B cell (primary cell): ENCODE measurements at regions not wholly inside any gene's neighbourhood (a gene's known extent, or its start where the extent isn't known, plus 50 kb on each side); places are given as distances from the start of the nearest gene placed in this dataset.

Experiments used
- EZH2 ChIP-seq: IDR thresholded peaks from 2 replicates; pipeline ENCODE4 v1.6.1; 2012; ENCODE audit warnings: borderline replicate concordance, low read depth, mild to moderate bottlenecking, moderate library complexity, low read length; ENCODE audit not compliant: insufficient read depth, poor library complexity, severe bottlenecking
- TF ChIP-seq, protein P1 (sequence below): fragments of 200-600 bp; IDR thresholded peaks from one replicate; pipeline ENCODE4 v1.8.0; 2022; ENCODE audit warnings: antibody characterized with exemption, mild to moderate bottlenecking

DNA sequence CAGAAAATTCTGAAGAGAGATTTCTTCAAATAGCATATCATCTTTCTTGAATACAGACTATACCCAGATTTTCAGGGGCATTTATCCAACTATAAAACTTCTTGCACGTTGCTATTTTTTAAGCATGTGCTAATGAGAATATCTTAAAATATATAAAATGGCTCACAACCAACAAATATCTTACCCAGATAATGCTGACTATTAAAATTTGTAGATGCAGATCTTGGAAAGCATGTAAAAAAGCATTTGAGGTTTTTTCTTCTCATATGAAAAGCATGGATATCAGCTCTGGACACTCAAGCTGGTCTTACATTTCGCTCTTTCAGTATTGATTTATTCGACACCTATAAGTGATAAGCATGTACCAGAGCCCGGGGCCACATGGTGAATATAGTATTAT is 1187.7 kb upstream of the ADGRL4 start:
- TF ChIP-seq, protein P1, sequence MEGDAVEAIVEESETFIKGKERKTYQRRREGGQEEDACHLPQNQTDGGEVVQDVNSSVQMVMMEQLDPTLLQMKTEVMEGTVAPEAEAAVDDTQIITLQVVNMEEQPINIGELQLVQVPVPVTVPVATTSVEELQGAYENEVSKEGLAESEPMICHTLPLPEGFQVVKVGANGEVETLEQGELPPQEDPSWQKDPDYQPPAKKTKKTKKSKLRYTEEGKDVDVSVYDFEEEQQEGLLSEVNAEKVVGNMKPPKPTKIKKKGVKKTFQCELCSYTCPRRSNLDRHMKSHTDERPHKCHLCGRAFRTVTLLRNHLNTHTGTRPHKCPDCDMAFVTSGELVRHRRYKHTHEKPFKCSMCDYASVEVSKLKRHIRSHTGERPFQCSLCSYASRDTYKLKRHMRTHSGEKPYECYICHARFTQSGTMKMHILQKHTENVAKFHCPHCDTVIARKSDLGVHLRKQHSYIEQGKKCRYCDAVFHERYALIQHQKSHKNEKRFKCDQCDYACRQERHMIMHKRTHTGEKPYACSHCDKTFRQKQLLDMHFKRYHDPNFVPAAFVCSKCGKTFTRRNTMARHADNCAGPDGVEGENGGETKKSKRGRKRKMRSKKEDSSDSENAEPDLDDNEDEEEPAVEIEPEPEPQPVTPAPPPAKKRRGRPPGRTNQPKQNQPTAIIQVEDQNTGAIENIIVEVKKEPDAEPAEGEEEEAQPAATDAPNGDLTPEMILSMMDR: no peak
- no peak for TF ChIP-seq EZH2
